ENCODE measurements at regions not wholly inside any gene's neighbourhood (a gene's known extent, or its start where the extent isn't known, plus 50 kb on each side); places are given as distances from the start of the nearest gene placed in this dataset.

DNA sequence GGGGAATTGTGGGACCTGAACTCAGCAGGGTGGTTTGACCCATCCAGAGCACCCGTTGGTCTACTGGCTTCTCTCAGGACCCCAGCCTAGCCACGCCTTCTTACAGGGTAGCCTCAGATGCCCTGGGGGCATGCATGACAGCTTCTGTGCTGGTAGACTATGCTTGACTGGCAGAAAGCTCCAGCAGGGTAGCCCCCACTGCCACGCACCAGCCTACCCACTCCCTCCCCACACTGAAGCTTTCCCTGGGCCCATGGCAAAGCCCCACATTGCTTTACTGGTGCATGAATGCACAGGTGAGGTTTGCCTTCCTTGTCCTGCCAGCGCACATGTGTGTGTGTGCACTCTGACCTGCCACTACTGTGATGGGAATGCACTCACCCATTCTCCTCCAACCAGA lies 772.2 kb downstream of the LRFN5 start:
- ATAC-seq: no peak
- DNase-seq: no peak

- DNase-seq (no peak), ATAC-seq (no peak)
Measured at GRCh38 chr14:42378274-42378673, 771.6 kb downstream of the LRFN5 start.

DNA sequence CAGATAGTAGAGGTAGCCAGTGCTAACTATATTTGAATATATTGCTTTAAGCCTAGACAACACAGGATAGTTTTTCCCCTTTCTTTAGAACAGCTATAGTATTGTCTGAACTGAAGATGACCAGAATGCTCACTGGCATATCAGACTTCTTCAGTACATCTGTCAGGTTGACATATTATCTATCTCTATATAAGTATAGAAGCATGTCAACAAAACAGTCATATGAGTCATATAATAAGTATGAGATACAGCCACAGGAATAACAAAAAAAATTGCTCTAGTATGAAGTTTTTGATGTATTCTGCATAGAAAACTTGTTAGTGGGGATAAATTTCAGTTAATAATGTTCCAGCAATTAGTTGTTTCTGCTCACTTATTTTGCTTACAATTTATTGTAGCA lies 767.7 kb downstream of the LRFN5 start:
- no peak for DNase-seq

DNA sequence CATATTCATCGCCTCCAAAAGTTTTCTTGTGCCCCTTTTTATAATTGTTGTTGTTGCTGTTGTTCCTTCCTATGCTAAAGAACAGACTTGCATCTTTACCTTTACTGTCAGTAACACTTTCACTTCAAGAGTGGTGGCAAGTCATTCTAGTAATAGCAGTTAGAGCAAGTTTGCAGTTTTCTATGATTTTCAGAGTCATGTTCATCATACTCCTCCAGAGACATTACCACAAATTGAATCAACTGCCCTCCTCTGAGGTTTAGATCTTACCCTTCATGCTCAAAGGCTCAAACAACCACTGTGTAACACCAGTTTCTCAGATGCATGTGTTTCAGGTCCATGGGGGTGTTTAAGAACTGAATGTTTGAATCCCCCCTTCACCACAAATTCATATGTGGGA lies 763.4 kb downstream of the LRFN5 start:
- DNase-seq: no peak
- ATAC-seq: no peak

More for the DNA sequence above, 767.7 kb downstream of the LRFN5 start:
- no peak for ATAC-seq

- ATAC-seq (no peak), DNase-seq (no peak)
Measured at GRCh38 chr14:42368234-42368633, 761.6 kb downstream of the LRFN5 start.

DNA sequence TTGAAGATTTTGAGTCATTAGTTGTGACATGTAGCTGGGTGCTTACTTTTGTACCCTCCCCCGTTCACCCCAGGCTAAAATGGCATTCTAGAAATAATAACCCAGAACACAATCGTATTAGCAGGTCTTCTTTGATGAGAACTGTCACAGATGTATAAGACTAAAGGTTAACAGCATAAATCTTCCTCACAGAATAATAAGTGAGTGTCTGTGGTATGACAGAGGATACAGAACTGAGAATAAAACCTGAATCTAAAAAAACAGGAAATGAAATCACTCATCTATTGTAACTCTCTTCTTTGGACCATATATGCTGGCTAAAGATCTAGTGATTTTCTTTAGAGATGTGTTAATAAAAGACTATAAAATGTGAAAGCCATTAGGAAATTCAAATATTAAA lies 746.6 kb downstream of the LRFN5 start:
- ATAC-seq (no peak), DNase-seq (no peak)

GRCh38 chr14:42335918-42336317 lies 729.2 kb downstream of the LRFN5 start:
- DNase-seq: no peak
- no peak for ATAC-seq

- DNase-seq: no peak
- no peak for ATAC-seq
Measured at GRCh38 chr14:42334931-42335330, 728.3 kb downstream of the LRFN5 start.

DNA sequence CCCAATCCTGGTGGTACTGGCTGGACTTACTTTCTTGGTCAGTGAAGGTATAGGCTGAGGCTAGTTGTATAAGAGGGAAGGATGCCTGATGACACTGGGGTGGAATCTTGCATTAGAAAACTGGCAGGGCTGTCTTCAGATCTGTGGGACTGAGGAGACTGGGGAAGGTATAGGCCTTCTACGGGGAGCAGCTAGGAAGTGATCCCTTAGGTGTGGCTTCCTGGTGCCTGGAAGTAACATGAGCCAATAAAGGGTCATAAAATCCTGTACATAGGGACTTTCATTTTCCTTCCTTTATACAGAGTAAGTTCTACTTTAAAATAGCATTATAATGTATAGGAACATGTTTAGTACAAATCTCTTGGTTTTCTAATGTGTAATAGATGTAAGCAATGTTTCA lies 716.8 kb downstream of the LRFN5 start:
- ATAC-seq (no peak), DNase-seq (no peak)

DNA sequence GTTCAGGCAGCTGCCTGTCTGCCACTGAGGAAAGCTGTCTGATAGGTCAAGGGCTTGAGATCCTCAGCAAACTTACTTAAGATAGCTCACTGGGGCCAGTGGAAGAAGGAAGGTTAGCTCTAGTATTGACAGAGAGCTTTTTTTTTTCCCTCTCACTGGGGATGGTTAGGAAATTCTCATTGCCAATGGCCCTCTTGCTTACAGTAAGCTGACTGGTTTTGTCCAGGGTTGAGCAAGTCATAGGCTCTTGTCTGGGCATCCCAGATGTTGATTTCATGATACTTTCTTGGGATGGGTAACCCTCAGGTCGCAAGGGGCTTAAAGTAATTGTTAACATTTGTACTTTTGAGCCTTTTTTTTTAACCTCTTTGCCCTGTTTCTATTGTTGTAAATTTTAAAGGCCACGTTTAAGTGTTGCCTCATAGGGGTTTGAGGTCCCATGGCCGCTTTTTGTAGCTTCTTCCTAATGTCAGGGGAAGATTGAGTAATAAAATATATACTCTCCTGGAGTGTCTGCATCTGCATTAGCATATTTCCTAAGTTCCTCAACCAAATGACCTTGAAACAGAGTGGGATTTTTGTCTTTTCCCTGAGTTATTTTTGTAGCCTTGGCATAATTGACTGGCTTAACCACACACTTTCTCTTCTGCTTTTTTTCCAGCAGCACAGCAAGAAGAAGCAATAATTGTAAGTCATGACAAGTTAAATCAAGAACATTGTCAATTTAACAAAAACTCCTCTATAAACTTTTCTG lies 716.0 kb downstream of the LRFN5 start:
- ATAC-seq: no peak
- DNase-seq: no peak

DNA sequence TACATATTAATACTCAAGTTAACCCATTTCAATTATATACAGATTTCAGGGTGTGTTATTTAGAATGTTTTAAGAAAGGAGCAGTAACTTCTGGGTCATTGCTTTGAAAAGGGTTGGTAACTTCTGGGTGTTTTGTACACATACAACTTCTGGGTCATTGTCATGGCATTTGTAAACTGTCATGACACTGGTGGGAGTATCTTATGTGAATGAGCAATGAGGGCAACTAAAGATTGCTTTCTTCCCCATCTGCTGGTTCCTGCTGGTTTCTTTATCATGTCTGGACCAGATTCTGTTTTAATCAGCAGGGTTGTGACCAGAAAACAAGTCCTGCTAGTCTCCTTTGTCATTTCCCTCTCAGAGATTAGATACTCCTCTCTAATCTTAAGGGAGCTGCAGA lies 713.3 kb downstream of the LRFN5 start:
- ATAC-seq (no peak), DNase-seq (no peak)

DNA sequence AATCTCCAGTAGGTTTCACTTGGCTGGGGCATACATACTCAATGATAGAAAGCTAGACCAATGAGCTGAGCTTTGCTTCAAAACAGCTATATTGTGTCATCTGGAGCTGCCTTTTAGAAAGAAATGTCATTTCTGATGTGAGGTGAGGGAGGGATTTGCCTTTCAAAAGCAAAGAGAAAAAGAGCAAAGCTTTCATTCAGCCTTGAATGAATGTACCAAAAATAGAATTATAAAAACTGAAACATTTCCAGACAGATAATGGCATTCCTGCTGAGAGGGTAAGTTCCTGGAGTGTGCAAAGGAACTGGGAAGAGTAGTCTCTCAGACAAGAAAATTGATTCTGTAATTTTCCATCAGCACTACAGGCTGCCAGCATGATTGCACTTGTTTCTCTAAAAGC lies 710.0 kb downstream of the LRFN5 start:
- DNase-seq: no peak
- ATAC-seq: no peak

GRCh38 chr14:42311876-42312275 lies 705.2 kb downstream of the LRFN5 start:
- DNase-seq (no peak), ATAC-seq (no peak)

- no peak for ATAC-seq
- no peak for DNase-seq
Measured at GRCh38 chr14:42307239-42307825, 700.7 kb downstream of the LRFN5 start.

GRCh38 chr14:42299692-42300091 lies 693.0 kb downstream of the LRFN5 start:
- DNase-seq (no peak), ATAC-seq (no peak)

GRCh38 chr14:42293180-42293579 lies 686.5 kb downstream of the LRFN5 start:
- no peak for DNase-seq
- ATAC-seq: no peak

GRCh38 chr14:42277840-42278239 lies 671.2 kb downstream of the LRFN5 start:
- ATAC-seq (no peak), DNase-seq (no peak)

- no peak for DNase-seq
- no peak for ATAC-seq
Measured at GRCh38 chr14:42269234-42269633, 662.6 kb downstream of the LRFN5 start.

DNA sequence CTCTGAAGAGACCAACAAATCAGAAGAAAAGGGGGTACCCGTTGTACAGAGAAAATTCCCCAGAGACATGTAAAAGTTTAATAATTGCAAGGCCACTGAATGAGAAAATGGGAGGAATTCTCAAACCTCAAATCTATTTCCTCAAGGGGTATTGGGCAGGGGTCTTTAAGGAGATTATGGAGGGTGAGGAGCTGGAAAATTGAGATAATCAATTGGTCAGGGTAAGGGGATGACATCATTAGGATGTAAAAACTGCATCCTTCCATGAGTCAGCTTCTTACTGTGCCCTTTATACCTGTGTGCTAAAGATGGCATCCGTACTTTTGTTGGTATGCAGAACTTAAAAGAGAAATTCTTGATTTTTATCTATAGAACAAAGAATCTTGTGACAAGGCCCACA lies 641.5 kb downstream of the LRFN5 start:
- no peak for ATAC-seq

GRCh38 chr14:42241101-42241500 lies 634.4 kb downstream of the LRFN5 start:
- no peak for DNase-seq
- ATAC-seq: no peak

More for the DNA sequence above, 641.5 kb downstream of the LRFN5 start:
- no peak for DNase-seq

DNA sequence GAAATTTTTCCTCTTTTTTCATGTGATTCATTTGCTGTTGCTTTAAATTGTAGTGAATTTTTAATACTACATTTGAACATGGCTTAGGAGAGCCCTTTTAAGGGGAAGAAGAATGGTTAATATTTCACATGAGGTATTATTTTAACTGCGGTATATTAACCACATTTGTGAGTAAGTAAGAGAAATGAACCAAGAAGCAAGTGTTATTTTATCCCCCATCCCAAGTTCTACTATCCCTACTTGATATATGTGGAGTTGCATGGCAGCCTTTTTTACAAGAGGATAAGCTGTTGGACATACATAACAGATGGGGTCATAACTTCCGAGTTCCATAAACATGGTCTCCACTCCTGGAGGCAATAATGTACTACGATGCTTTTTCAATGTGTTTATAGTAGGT lies 623.3 kb downstream of the LRFN5 start:
- DNase-seq (no peak), ATAC-seq (no peak)

- no peak for ATAC-seq
Measured at GRCh38 chr14:42229294-42229693, 622.6 kb downstream of the LRFN5 start.

GRCh38 chr14:42228611-42229010 lies 621.9 kb downstream of the LRFN5 start:
- DNase-seq (no peak), ATAC-seq (no peak)

More at GRCh38 chr14:42229294-42229693, 622.6 kb downstream of the LRFN5 start:
- no peak for DNase-seq
